HG02610 (cell line): ENCODE measurements at regions not wholly inside any gene's neighbourhood (a gene's known extent, or its start where the extent isn't known, plus 50 kb on each side); places are given as distances from the start of the nearest gene placed in this dataset.

ENCODE experiments used
- ATAC-seq: cut with Tn5 transposase; IDR thresholded peaks from one replicate; pipeline ENCODE4 v1.9.1; 2021; ENCODE audit warnings: mild to moderate bottlenecking, moderate library complexity; ENCODE audit not compliant: unreplicated experiment

DNA sequence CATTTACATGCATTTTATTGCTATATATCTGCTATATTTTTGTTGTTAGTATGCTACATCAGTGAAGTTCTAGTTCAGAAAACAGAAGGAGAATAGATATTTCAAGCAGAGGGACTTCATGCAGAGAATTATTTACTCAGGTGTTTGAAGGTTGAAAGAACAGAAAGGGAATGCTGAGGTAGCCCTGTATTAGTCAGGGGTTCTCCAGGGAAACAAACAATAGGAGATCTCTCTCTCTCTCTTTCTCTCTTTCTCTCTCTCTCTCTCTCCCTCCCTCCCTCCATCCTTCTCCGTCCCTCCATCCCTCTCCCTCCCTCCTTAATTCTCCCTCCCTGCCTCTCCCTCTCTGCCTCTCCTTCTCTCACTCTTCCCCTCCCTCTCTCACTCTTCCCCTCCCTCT is 114.3 kb upstream of the TDRD3 start:
- ATAC-seq = no peak

DNA sequence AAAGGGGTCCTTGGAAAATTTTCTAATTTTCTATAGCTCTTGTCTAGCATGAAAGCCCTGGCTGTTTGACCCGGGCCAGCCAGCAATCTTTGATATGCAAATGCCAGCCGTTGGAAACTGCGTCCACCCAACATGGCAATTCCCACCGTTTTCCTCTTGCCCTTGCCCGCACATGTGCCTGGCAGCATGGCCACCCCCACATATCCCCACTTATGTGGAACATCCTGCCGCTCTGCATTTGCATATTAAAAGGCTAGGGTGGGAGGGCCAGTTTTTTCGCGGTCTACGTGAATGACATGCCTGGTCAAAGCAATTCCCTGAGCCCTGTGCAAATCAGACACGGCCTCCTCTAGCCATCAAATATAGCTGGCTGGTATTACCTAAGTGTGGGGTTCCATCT is 110.3 kb upstream of the TDRD3 start:
- no peak for ATAC-seq

DNA sequence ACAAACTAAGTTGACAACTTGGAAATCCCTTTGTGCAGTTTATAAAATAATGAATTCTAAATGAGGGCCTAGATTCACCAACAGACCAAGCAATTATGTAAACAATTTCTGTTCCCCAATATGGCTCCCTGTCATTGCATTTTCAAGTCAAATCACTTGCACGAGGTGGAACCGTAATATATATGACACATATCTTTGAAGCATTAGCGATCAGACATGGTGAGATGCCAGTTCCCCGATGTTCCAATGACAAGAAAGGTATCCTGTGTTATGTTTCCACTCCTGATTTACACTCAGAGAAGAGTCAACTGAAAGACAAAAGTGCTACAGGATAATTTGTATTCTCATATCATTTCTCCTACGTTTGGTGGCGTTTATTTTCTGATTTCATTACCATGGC is 108.5 kb upstream of the TDRD3 start:
- ATAC-seq = no peak

DNA sequence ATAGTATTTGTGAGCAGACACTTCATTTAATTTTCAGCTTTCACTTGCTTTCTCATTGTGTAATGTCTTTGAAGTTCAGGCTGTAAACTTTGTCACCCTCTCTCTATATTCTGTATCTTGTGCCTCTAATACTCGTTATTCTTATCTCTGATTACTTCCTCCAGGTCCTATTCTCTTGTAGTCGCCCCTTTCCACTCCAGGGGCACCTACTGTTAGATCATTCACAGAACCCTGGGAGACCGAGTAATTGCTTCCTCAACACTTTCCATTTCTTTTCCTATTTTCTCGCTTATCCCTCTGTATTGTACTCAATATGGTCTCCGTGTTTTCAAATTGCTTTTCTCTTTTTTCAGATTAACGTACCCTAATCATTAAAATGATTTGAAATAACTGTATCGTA is 93.9 kb upstream of the TDRD3 start:
- ATAC-seq = no peak

DNA sequence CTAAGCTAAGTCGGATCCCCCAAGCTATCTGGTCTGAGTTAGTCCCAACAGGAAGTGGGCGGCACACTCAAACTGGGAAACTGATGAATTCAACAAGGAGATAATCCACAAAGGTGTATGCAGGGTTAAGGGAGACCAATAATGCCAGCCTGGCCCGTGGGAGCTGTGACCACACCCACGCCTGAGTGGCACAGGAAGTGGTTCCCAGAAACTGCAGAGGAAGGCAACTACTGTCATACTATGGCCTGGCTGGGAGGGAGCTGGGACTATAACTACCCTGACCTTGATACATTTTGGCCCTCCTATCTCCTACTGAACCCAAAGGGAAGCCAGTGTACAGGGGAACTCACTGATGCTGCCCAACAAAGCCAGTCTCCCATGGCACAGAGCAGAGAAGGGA is 85.5 kb upstream of the TDRD3 start:
- no peak for ATAC-seq

DNA sequence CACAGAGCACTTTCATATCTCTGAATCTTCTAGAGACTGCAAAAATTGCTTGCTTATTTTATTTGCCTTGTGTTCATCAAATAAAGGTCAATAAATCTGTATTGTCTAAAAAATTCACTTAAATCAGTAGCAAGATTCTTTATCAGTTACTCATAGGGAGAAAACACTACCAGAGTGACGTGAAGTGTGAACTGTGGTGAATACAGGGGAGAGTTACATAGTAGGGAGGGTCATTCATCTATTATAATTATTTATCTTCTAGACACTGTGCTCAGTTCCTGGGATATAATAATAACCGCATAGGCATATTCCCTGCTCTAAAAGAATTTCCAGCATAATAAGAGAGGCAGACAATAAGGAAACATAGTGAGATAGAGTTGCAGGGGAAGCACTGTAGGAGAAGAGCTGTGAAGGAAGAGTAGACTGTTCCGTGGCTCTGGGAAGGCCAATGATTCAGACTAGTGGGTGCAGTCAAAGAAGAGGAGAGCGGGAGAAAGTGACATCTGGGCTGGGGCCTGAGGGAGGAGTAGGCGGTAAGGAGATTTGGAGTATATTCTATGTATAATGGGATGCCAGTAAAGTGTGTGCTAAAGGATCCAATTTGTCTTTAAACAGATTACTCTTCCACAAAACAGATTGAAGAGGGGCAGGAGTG is 84.0 kb upstream of the TDRD3 start:
- no peak for ATAC-seq

DNA sequence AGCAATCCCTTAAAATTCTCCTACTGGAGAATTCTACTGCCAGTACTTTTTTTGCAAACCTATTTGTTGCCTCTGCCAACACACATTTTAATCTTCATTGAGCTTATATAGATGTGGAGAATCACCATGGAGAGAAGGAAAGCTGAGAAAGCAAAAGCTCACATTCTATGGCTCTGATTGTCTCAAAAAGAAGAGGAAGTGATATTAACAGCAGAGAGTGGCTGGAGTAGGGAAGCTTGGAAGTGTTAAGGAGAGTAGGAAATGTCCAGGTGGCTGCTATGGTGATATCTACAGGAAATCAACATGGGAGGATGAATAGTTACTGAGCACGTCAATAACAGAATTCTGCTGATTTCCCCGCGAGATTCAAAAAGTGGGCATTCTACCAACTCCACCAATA is 78.8 kb upstream of the TDRD3 start:
- ATAC-seq = no peak

DNA sequence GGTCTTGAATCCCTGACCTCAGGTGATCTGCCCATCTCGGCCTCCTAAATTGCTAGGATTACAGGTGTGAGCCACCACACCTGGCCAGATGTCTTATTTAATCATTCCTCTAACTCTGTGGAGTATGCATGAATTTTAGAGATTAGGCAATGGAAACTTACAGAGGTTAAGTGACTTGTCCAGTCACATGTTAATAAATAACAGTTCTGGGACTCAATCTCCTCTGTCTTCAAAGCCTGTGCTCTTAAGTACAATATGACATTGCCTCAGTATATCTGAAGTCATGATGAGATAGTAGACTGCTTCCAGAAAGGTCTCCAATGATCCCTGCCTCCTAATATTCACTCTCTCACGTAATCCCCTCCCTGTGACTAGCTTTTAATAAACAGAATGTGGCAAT is 72.9 kb upstream of the TDRD3 start:
- no peak for ATAC-seq

DNA sequence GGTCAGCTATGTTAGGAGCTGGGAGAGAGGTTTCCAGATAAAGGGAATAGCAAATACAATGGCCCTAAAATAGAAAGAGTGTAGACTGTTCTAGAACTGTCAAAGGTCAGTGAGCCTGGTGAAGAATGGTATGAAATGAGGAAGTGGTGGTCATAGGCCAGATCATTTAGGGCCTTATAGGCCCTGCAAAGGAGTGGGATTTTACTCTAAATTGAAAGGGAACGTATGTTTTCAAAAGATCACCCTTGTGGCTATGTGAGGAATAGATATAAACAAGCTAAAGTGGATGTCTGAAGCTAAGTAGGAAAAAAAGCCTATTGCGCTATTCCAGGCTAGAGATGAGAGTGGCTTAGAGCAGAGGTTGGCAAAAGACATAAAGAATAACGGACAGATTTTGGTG is 70.7 kb upstream of the TDRD3 start:
- ATAC-seq = no peak

DNA sequence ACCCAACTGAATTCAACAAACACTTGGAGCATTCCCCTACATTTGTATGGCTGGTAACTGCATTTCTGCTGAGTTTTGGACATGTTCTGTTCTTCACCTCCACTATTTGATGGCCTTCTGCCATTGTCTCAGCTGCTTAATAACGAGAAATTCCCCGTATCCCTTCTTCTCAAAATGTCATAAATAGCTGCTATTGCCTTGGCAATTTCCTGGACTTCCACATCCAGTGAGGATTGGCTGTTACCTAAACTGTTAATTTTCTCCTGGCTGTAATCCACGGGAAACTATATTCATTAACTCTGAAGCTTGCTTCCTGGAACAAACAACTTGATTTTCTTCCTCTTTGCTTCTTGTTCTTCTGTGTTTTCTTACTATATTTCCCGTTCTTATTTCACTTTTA is 69.5 kb upstream of the TDRD3 start:
- ATAC-seq = no peak

DNA sequence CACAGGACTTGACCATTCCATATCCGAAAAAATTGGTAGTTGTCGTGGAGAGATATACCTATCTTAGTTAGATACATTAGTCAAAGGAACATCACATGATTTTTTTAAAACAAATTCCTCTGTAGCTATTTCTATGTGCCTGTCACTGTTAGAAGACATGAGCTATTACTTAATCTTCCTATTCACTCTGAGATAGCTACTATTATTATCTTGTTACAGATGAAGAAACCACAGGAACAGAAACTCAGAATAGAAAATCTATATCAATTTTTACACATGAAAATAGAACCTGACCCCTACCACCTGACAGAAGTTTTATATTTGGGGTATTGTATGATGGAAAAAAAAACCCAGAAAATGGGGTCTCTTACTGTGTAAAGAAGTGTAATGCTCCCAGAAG is 68.9 kb upstream of the TDRD3 start:
- no peak for ATAC-seq

DNA sequence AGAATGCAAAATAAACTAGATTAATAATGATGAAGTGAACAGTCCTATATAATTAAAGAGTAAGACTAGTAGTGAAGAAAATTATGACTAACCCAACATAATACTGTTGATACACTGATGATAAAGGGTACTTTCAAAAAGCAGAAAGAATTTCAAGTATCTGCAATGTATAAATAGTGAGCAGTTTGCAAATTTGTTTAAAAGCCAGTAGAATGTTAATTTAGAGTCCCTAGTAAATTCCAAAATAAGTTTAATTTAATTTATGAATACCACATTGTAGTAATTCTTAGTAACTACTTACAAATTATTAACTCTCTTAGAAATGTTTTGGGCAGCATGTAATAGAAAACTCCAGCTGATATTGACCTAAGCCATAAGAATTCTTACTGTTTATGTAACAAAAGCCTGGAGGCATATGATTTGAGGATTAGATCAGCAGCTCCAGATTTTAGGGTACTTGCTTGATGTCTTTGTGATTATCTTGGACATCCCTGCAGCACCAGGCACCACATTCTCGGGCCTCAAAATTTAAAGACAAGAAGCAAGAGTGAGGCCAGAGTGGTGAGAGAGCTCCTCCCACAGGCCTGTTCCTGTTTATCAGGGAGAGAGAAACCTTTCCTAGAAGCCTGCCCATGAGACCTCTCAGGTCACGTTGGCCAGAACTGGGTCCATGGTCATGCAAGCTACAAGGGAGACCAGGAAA is 67.6 kb upstream of the TDRD3 start:
- ATAC-seq = peak; percentile 76

DNA sequence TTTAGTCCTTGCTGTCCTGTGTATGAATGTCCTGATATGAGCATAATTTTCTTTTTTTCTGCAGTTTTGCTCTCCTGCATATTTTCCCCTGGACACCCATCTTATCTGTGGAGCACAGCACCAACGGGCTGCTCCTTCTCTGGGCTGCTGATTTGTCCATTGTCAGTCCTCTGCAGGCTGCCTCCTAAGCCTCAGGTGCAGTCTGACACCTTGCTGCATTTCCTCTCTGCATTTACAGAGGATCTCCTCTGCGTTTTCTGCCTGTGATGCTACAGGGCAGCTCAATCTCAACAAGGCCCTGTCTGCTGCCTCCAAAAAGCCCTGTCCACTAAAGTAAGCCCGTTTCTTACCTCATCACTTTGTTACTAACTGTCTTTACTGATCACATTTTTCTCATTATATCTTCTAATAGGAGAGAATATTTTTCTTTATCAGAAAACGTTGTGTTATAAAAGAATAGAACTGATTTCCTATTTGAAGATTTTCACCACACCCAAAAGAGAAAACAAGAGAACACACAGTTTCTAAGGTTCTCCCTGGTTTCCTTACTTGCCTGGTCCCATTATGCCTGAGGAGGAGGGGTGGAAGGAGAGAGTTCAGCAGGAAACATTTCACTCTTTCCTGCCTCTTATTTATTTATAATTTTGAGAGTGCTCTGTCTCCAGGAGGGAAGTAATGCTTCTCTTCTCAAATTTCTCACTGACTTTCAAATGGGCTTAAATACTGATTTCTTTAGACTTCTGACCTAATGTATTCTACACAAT is 65.6 kb upstream of the TDRD3 start:
- ATAC-seq = no peak

DNA sequence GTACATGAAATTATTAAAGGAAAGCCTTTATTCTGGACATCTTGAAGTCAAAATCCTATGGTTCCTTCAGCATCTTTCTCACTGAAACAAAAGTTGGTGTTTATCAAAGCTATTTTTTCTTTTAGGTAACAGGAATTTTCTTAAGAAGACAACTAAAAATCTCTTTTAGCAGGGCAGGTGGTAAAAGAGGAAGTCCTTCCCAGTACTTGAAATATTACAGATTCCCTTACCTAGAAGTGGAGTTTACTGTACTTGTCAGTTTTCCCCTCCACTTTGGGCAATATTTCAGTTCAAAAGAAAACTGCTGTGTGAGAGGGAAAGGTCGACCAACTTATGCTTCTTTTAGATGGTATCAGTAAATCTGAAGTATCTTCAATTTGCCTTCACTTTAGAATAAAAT is 64.3 kb upstream of the TDRD3 start:
- ATAC-seq = no peak

DNA sequence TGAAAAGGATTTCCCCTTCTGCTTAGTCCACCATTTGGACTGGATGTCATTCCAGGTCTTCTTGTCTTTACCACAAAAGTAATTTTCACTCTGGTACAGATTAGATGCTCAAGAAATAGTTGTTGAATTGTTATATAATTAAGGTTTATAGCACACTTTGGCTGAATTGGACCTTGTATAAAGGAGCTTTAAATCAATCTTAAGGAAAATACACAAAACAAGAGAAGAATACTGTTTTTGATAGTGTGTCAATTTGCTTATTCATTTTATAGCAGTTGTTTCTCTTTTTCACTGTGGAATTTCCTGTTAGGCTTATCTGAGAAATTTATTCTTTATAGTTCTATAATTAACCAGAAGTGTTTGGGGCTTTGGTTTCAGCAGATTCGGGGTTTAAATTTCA is 62.7 kb upstream of the TDRD3 start:
- ATAC-seq = no peak

DNA sequence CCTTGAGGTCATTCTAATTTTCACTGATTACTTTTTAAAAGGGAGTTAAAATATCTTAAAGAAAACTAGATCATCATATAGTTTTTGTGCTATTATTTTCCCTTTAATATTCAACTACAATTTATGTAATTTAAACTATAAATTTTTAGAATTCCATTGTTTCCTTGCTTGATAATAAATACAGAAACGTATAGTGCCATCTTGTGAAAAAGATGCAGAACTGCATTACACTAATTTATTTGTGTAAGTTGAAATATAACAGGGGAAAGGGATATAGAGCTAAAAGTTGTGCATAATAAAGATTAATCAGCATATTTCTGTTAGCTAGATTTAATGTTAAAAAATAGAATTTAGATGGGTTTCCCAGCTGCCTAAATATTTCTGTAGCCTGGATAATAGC is 61.5 kb upstream of the TDRD3 start:
- ATAC-seq = no peak

DNA sequence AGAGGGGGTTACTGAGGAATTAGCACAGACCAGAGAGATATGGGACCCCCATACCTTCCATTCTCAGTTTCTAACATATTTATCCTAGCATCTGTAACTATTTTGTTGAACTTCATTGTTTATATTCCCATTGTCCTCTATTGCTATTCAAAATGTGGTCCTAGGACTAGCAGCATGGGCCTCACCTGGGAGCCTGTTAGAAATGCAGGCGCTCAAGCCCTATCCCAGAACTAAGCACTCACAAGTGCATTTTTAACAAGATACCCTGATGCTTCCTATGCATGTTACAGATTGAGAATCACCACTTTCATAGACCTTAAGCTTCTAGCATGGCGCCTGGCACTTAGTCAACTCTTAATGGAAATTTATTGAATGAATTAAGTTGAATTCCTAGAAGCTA is 58.3 kb upstream of the TDRD3 start:
- ATAC-seq = no peak

DNA sequence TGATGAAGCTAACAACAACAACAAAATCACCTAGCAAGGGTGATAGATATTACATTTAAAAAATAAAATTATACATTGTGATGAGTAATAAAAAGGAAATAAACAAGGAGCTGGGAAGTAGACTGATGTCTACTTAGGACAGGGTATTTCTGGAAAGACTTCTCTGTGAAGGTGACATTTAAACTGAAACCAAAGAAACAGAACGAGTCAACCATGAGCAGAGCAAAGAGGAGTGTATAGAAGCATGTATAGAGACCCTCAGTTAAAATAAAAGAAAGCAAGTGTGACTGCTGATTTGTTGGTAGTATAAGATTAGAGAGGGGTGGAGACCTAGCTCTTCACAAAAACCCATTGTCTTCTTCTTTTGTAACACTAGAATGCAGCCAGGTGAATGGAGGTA is 53.0 kb upstream of the TDRD3 start:
- no peak for ATAC-seq

DNA sequence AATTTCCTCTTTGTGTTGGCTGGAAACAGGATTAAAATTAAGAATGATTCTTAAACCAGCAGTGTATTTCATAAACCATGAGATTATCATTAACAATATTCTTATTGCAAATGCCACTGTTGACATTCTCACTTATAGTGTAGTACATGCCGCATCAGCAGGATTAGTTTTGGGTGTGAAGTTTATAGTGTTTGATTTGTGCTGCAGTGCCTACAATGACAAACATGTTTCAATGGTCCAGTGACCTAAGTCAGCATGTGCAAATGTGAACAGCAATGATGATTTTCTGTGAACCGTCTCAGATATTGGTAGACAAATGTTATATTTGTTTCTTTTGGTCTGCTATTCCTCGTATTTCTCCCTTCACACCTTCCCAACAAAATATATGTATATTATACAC is 49.8 kb upstream of the TDRD3 start:
- no peak for ATAC-seq
